ENCODE measurements at regions not wholly inside any gene's neighbourhood (a gene's known extent, or its start where the extent isn't known, plus 50 kb on each side); places are given as distances from the start of the nearest gene placed in this dataset.

GRCh38 chr10:117078168-117078837 is 59.8 kb downstream of the VAX1 start:
- intact Hi-C loops (cut with DNase I) = no loop called here
- WGBS, 2 donors = 62 to 68% methylated on average over 7 of the region's 7 CpGs
- Histone ChIP-seq H3K27ac (no peak overlapping the region), H3K4me3 (no peak overlapping the region), H3K4me1 (no peaks in the 10 kb centered on the region), H3K27me3 (peaks cover 0 to 11% (median 0%) of the 10 kb centered on the region in 4 donors), H3K36me3 (no peaks in the 10 kb centered on the region), H3K9me3 (no peaks in the 10 kb centered on the region)
- TF ChIP-seq, protein P1, sequence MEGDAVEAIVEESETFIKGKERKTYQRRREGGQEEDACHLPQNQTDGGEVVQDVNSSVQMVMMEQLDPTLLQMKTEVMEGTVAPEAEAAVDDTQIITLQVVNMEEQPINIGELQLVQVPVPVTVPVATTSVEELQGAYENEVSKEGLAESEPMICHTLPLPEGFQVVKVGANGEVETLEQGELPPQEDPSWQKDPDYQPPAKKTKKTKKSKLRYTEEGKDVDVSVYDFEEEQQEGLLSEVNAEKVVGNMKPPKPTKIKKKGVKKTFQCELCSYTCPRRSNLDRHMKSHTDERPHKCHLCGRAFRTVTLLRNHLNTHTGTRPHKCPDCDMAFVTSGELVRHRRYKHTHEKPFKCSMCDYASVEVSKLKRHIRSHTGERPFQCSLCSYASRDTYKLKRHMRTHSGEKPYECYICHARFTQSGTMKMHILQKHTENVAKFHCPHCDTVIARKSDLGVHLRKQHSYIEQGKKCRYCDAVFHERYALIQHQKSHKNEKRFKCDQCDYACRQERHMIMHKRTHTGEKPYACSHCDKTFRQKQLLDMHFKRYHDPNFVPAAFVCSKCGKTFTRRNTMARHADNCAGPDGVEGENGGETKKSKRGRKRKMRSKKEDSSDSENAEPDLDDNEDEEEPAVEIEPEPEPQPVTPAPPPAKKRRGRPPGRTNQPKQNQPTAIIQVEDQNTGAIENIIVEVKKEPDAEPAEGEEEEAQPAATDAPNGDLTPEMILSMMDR (IDR thresholded peaks at IDR 0.05) = no peak
- no peak for TF ChIP-seq POLR2A (IDR thresholded peaks at IDR 0.05)
- DNase-seq = no peak

- Histone ChIP-seq H3K36me3 (no peaks in the 10 kb centered on the region), H3K4me1 (no peaks in the 10 kb centered on the region), H3K9me3 (no peaks in the 10 kb centered on the region), H3K27me3 (peaks cover 0 to 22% (median 0%) of the 10 kb centered on the region in 4 donors), H3K27ac (no peak overlapping the region), H3K4me3 (no peak overlapping the region)
- WGBS, 2 donors = 92 to 100% methylated on average over 1 of the region's 1 CpG
- intact Hi-C loops (cut with DNase I) = no loop called here
- TF ChIP-seq, protein P1 (IDR thresholded peaks at IDR 0.05) = no peak
- TF ChIP-seq POLR2A (IDR thresholded peaks at IDR 0.05) = no peak
- no peak for DNase-seq
These were observed 63.0 kb downstream of the VAX1 start for GRCh38 chr10:117075064-117075463.

DNA sequence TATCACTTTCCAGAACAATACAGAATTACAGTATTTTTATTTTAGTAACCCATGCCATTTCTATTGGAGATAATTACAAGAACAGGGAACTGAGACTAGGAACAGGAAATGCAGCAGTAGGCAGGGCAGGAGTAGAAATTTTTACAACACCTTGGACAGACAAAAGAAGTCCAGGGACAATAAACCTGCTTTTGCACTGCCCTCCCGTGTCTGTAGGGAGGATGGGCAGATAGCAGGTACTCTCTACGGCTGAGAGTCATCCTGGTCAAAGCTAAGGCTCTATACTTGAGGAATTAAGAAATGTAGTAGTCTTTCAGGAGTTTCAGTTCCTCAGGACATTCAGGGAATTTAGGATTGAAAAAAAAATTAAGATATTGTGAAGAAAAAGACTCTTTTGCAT is 63.4 kb downstream of the VAX1 start:
- intact Hi-C loops (cut with DNase I) = no loop called here
- 15 to 28% methylated on average over 2 of the region's 2 CpGs for WGBS, 2 donors
- no peak for TF ChIP-seq POLR2A (IDR thresholded peaks at IDR 0.05)
- TF ChIP-seq, protein P1 (IDR thresholded peaks at IDR 0.05) = peak in 1 of 6 experiments; percentile 32
- Histone ChIP-seq H3K4me1 (no peaks in the 10 kb centered on the region), H3K36me3 (no peaks in the 10 kb centered on the region), H3K27me3 (peaks cover 0 to 22% (median 0%) of the 10 kb centered on the region in 4 donors), H3K4me3 (no peak overlapping the region), H3K9me3 (no peaks in the 10 kb centered on the region), H3K27ac (no peak overlapping the region)
- DNase-seq = no peak

- Histone ChIP-seq H3K27ac (no peak overlapping the region), H3K4me3 (no peak overlapping the region), H3K4me1 (no peaks in the 10 kb centered on the region), H3K9me3 (no peaks in the 10 kb centered on the region), H3K36me3 (no peaks in the 10 kb centered on the region), H3K27me3 (peaks cover 0 to 33% (median 0%) of the 10 kb centered on the region in 4 donors)
- TF ChIP-seq POLR2A (IDR thresholded peaks at IDR 0.05) = no peak
- TF ChIP-seq, protein P1 (IDR thresholded peaks at IDR 0.05) = no peak
- DNase-seq = no peak
- 44 to 81% methylated on average over 3 to 6 of the region's 6 CpGs for WGBS, 2 donors
- intact Hi-C loops (cut with DNase I) = no loop called here
These were observed 66.5 kb upstream of the SHTN1 start for GRCh38 chr10:117071286-117072050.
